GM23338 (cell line): ENCODE measurements at regions not wholly inside any gene's neighbourhood (a gene's known extent, or its start where the extent isn't known, plus 50 kb on each side); places are given as distances from the start of the nearest gene placed in this dataset.

Source experiments
- ATAC-seq: fragments of 200-7000 bp; cut with Tn5 transposase; 3 replicates; pipeline ENCODE4 v1.9.1; 2020
- DNase-seq: peaks from one replicate; pipeline ENCODE4 v3.0.0-alpha.2; 2015; ENCODE audit warnings: low spot score
- H2AFZ ChIP-seq: fragments of 200-600 bp; sonication (generic); 2 replicates; pipeline ENCODE4 v1.8.0; 2016; ENCODE audit warnings: antibody characterized with exemption, mild to moderate bottlenecking, moderate library complexity
- H3F3A ChIP-seq: fragments of 200-600 bp; sonication (generic); replicated peaks from 2 replicates; pipeline ENCODE4 v1.8.0; 2017; ENCODE audit warnings: antibody characterized with exemption, mixed run types, low read depth
- H3K27ac ChIP-seq: fragments of 200-600 bp; sonication (generic); 2 replicates; pipeline ENCODE4 v1.6.1; 2016; ENCODE audit warnings: low read depth
- H3K27me3 ChIP-seq: fragments of 200-600 bp; sonication (generic); 2 replicates; pipeline ENCODE4 v1.8.0; 2016; ENCODE audit warnings: mild to moderate bottlenecking, mixed run types, moderate library complexity; ENCODE audit not compliant: insufficient read depth
- H3K36me3 ChIP-seq: fragments of 200-600 bp; sonication (generic); 2 replicates; pipeline ENCODE4 v1.8.0; 2016; ENCODE audit warnings: mild to moderate bottlenecking; ENCODE audit not compliant: insufficient read depth
- H3K4me1 ChIP-seq: fragments of 200-600 bp; sonication (generic); 2 replicates; pipeline ENCODE4 v1.8.0; 2016; ENCODE audit warnings: mild to moderate bottlenecking, moderate library complexity; ENCODE audit not compliant: insufficient read depth
- H3K4me2 ChIP-seq: fragments of 200-600 bp; sonication (generic); 2 replicates; pipeline ENCODE4 v1.7.1; 2017; ENCODE audit warnings: mixed run types
- H3K4me3 ChIP-seq: fragments of 200-600 bp; sonication (generic); 2 replicates; pipeline ENCODE4 v1.6.1; 2016; ENCODE audit warnings: mixed run types
- H3K79me2 ChIP-seq: fragments of 200-600 bp; sonication (generic); replicated peaks from 2 replicates; pipeline ENCODE4 v1.8.0; 2017; ENCODE audit warnings: mild to moderate bottlenecking; ENCODE audit not compliant: insufficient read depth
- H3K9me2 ChIP-seq: fragments of 200-600 bp; sonication (generic); 2 replicates; pipeline ENCODE4 v1.8.0; 2017; ENCODE audit not compliant: insufficient read depth
- H4K20me1 ChIP-seq: fragments of 200-600 bp; sonication (generic); replicated peaks from 2 replicates; pipeline ENCODE4 v1.8.0; 2017; ENCODE audit warnings: mild to moderate bottlenecking; ENCODE audit not compliant: insufficient read depth
- H3K27ac Mint-ChIP-seq: 2 replicates; pipeline ENCODE4 v1.8.0; 2020; ENCODE audit warnings: inconsistent platforms, mild to moderate bottlenecking, moderate library complexity, mixed read lengths
- H3K27me3 Mint-ChIP-seq: 3 replicates; pipeline ENCODE4 v1.8.0; 2022; ENCODE audit warnings: low read depth, mild to moderate bottlenecking, moderate library complexity, mixed read lengths, inconsistent platforms; ENCODE audit not compliant: insufficient read depth, poor library complexity
- H3K36me3 Mint-ChIP-seq: 3 replicates; pipeline ENCODE4 v1.8.0; 2021; ENCODE audit warnings: low read depth, mild to moderate bottlenecking, inconsistent platforms, moderate library complexity, mixed read lengths
- H3K4me1 Mint-ChIP-seq: 3 replicates; pipeline ENCODE4 v1.8.0; 2020; ENCODE audit warnings: mild to moderate bottlenecking, inconsistent platforms, mixed read lengths
- H3K4me3 Mint-ChIP-seq: 3 replicates; pipeline ENCODE4 v1.8.0; 2021; ENCODE audit warnings: moderate library complexity, mild to moderate bottlenecking, inconsistent platforms, mixed read lengths
- H3K9me3 Mint-ChIP-seq: 3 replicates; pipeline ENCODE4 v1.8.0; 2020; ENCODE audit warnings: moderate library complexity, mild to moderate bottlenecking, inconsistent platforms, mixed read lengths
- EZH2phosphoT487 ChIP-seq: fragments of 200-600 bp; sonication (generic); IDR thresholded peaks from one replicate; pipeline ENCODE4 v1.8.1; 2018; ENCODE audit warnings: antibody characterized with exemption; ENCODE audit not compliant: unreplicated experiment
- POLR2AphosphoS5 ChIP-seq: IDR thresholded peaks from 2 replicates; pipeline ENCODE4 v1.6.1; 2016; ENCODE audit warnings: antibody characterized with exemption, low read depth
- ZNF114 ChIP-seq: fragments of 250-450 bp; sonication (Bioruptor Pico); IDR thresholded peaks from 2 replicates; pipeline ENCODE4 v1.5.0; 2020; ENCODE audit warnings: mild to moderate bottlenecking, moderate library complexity
- TF ChIP-seq, protein P1 (sequence below): IDR thresholded peaks from one replicate; pipeline ENCODE4 v1.6.1; 2018; ENCODE audit warnings: antibody characterized with exemption; ENCODE audit not compliant: unreplicated experiment
- TF ChIP-seq, protein P2 (sequence below): IDR thresholded peaks from 2 replicates; pipeline ENCODE4 v1.6.1; 2016; ENCODE audit warnings: antibody characterized with exemption
- TF ChIP-seq, protein P3 (sequence below): fragments of 250-450 bp; sonication (Bioruptor Pico); IDR thresholded peaks from 2 replicates; pipeline ENCODE4 v1.5.0; 2020; ENCODE audit warnings: mild to moderate bottlenecking, moderate library complexity

DNA sequence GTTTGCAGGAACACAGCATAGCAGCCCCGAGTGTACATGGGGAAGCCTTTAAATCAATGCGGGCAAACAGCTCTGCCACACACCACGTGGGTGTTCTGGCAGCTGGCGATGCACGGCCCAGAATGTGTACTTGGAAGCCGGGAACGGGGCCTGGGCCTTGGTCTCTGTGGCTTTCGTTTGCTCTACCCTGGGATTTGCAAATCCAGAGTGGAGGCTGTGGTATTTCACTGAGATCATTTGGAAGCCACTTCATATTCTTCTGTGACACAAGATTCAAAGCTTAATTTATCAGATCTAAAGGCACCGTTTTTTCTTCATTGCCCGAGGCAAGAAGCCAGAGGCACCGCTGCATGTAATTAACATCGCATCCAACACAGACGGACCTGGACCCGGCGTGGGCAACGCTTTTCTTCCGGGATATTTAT lies 246.3 kb upstream of the MYT1L start:
- TF ChIP-seq POLR2AphosphoS5 (no peak), ZNF114 (no peak), EZH2phosphoT487 (no peak)
- TF ChIP-seq, protein P1, sequence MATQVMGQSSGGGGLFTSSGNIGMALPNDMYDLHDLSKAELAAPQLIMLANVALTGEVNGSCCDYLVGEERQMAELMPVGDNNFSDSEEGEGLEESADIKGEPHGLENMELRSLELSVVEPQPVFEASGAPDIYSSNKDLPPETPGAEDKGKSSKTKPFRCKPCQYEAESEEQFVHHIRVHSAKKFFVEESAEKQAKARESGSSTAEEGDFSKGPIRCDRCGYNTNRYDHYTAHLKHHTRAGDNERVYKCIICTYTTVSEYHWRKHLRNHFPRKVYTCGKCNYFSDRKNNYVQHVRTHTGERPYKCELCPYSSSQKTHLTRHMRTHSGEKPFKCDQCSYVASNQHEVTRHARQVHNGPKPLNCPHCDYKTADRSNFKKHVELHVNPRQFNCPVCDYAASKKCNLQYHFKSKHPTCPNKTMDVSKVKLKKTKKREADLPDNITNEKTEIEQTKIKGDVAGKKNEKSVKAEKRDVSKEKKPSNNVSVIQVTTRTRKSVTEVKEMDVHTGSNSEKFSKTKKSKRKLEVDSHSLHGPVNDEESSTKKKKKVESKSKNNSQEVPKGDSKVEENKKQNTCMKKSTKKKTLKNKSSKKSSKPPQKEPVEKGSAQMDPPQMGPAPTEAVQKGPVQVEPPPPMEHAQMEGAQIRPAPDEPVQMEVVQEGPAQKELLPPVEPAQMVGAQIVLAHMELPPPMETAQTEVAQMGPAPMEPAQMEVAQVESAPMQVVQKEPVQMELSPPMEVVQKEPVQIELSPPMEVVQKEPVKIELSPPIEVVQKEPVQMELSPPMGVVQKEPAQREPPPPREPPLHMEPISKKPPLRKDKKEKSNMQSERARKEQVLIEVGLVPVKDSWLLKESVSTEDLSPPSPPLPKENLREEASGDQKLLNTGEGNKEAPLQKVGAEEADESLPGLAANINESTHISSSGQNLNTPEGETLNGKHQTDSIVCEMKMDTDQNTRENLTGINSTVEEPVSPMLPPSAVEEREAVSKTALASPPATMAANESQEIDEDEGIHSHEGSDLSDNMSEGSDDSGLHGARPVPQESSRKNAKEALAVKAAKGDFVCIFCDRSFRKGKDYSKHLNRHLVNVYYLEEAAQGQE: no peak
- TF ChIP-seq, protein P2, sequence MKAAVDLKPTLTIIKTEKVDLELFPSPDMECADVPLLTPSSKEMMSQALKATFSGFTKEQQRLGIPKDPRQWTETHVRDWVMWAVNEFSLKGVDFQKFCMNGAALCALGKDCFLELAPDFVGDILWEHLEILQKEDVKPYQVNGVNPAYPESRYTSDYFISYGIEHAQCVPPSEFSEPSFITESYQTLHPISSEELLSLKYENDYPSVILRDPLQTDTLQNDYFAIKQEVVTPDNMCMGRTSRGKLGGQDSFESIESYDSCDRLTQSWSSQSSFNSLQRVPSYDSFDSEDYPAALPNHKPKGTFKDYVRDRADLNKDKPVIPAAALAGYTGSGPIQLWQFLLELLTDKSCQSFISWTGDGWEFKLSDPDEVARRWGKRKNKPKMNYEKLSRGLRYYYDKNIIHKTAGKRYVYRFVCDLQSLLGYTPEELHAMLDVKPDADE: no peak
- TF ChIP-seq, protein P3, sequence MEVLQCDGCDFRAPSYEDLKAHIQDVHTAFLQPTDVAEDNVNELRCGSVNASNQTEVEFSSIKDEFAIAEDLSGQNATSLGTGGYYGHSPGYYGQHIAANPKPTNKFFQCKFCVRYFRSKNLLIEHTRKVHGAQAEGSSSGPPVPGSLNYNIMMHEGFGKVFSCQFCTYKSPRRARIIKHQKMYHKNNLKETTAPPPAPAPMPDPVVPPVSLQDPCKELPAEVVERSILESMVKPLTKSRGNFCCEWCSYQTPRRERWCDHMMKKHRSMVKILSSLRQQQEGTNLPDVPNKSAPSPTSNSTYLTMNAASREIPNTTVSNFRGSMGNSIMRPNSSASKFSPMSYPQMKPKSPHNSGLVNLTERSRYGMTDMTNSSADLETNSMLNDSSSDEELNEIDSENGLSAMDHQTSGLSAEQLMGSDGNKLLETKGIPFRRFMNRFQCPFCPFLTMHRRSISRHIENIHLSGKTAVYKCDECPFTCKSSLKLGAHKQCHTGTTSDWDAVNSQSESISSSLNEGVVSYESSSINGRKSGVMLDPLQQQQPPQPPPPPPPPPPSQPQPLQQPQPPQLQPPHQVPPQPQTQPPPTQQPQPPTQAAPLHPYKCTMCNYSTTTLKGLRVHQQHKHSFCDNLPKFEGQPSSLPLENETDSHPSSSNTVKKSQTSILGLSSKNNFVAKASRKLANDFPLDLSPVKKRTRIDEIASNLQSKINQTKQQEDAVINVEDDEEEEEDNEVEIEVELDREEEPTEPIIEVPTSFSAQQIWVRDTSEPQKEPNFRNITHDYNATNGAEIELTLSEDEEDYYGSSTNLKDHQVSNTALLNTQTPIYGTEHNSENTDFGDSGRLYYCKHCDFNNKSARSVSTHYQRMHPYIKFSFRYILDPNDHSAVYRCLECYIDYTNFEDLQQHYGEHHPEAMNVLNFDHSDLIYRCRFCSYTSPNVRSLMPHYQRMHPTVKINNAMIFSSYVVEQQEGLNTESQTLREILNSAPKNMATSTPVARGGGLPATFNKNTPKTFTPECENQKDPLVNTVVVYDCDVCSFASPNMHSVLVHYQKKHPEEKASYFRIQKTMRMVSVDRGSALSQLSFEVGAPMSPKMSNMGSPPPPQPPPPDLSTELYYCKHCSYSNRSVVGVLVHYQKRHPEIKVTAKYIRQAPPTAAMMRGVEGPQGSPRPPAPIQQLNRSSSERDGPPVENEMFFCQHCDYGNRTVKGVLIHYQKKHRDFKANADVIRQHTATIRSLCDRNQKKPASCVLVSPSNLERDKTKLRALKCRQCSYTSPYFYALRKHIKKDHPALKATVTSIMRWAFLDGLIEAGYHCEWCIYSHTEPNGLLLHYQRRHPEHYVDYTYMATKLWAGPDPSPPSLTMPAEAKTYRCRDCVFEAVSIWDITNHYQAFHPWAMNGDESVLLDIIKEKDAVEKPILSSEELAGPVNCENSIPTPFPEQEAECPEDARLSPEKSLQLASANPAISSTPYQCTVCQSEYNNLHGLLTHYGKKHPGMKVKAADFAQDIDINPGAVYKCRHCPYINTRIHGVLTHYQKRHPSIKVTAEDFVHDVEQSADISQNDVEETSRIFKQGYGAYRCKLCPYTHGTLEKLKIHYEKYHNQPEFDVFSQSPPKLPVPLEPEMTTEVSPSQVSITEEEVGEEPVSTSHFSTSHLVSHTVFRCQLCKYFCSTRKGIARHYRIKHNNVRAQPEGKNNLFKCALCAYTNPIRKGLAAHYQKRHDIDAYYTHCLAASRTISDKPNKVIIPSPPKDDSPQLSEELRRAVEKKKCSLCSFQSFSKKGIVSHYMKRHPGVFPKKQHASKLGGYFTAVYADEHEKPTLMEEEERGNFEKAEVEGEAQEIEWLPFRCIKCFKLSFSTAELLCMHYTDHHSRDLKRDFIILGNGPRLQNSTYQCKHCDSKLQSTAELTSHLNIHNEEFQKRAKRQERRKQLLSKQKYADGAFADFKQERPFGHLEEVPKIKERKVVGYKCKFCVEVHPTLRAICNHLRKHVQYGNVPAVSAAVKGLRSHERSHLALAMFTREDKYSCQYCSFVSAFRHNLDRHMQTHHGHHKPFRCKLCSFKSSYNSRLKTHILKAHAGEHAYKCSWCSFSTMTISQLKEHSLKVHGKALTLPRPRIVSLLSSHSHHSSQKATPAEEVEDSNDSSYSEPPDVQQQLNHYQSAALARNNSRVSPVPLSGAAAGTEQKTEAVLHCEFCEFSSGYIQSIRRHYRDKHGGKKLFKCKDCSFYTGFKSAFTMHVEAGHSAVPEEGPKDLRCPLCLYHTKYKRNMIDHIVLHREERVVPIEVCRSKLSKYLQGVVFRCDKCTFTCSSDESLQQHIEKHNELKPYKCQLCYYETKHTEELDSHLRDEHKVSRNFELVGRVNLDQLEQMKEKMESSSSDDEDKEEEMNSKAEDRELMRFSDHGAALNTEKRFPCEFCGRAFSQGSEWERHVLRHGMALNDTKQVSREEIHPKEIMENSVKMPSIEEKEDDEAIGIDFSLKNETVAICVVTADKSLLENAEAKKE: no peak
- H3K4me2 ChIP-seq: no peak overlapping the region
- H3K9me2 ChIP-seq: no peaks in the 10 kb centered on the region
- Mint-ChIP-seq H3K36me3 (no peaks in the 10 kb centered on the region), H3K4me1 (peaks cover 4% of the 10 kb centered on the region; the same call in 1 of the 3 replicates), H3K27me3 (no peaks in the 10 kb centered on the region), H3K27ac (no peak overlapping the region), H3K9me3 (no peaks in the 10 kb centered on the region), H3K4me3 (no peak overlapping the region)
- H3K36me3 ChIP-seq: no peaks in the 10 kb centered on the region
- H2AFZ ChIP-seq: no peak overlapping the region
- ATAC-seq: no peak
- H3F3A ChIP-seq: no peaks in the 10 kb centered on the region
- no peak for DNase-seq
- H3K27me3 ChIP-seq: no peaks in the 10 kb centered on the region
- H3K27ac ChIP-seq: no peak overlapping the region
- H3K4me3 ChIP-seq: no peak overlapping the region
- H3K79me2 ChIP-seq: no peaks in the 10 kb centered on the region
- no peaks in the 10 kb centered on the region for H4K20me1 ChIP-seq
- no peaks in the 10 kb centered on the region for H3K4me1 ChIP-seq
